HEK293 (cell line): ENCODE measurements at regions not wholly inside any gene's neighbourhood (a gene's known extent, or its start where the extent isn't known, plus 50 kb on each side); places are given as distances from the start of the nearest gene placed in this dataset.

ENCODE experiments used
- OVOL3 ChIP-seq: fragments of 450-650 bp; formaldehyde crosslinking; IDR thresholded peaks from 2 replicates; pipeline ENCODE4 v1.5.1; 2016; ENCODE audit warnings: missing biosample characterization, missing genetic modification characterization
- ZNF138 ChIP-seq: fragments of 450-650 bp; formaldehyde crosslinking; IDR thresholded peaks from 2 replicates; pipeline ENCODE4 v1.5.1; 2016; ENCODE audit warnings: missing biosample characterization, missing genetic modification characterization, borderline replicate concordance
- ZNF501 ChIP-seq: fragments of 450-650 bp; formaldehyde crosslinking; IDR thresholded peaks from 2 replicates; pipeline ENCODE4 v1.5.1; 2016; ENCODE audit warnings: missing biosample characterization, missing genetic modification characterization
- TF ChIP-seq, protein P1 (sequence below): fragments of 450-650 bp; formaldehyde crosslinking; IDR thresholded peaks from 2 replicates; pipeline ENCODE4 v1.5.1; 2016; ENCODE audit warnings: missing biosample characterization, missing genetic modification characterization
- TF ChIP-seq, protein P2 (sequence below): fragments of 450-650 bp; formaldehyde crosslinking; IDR thresholded peaks from 2 replicates; pipeline ENCODE4 v1.5.1; 2016; ENCODE audit warnings: missing biosample characterization, missing genetic modification characterization
- TF ChIP-seq, protein P3 (sequence below): fragments of 450-650 bp; formaldehyde crosslinking; IDR thresholded peaks from 2 replicates; pipeline ENCODE4 v1.5.1; 2016; ENCODE audit warnings: missing biosample characterization, missing genetic modification characterization, borderline replicate concordance

DNA sequence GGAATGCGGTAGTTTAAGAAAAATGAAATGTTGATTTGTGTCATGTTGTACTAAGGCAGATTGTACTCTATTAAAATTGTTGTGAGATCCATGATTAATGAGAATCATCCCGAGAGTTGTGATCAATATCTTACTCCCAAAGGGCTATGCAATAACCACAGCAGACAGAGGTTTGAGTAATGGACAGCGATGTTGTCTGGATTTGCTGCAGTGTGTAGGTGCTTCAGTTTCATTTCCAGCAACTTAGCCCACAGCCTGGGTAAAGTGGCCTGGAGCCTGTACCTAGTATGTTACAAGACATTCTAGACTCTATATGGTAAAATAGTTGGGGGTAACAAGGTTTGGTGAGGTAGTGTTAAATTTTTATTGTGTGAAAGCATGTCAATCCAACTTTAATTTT, 794.3 kb upstream of the CDH7 start:
- TF ChIP-seq ZNF501 (tag by site-specific recombination) (no peak), ZNF138 (tag by site-specific recombination) (no peak), OVOL3 (no peak)
- TF ChIP-seq, protein P1, sequence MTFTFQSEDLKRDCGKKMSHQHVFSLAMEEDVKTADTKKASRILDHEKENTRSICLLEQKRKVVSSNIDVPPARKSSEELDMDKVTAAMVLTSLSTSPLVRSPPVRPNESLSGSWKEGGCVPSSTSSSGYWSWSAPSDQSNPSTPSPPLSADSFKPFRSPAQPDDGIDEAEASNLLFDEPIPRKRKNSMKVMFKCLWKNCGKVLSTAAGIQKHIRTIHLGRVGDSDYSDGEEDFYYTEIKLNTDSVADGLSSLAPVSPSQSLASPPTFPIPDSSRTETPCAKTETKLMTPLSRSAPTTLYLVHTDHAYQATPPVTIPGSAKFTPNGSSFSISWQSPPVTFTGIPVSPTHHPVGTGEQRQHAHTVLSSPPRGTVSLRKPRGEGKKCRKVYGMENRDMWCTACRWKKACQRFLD (tag by site-specific recombination), result no peak
- TF ChIP-seq, protein P2, sequence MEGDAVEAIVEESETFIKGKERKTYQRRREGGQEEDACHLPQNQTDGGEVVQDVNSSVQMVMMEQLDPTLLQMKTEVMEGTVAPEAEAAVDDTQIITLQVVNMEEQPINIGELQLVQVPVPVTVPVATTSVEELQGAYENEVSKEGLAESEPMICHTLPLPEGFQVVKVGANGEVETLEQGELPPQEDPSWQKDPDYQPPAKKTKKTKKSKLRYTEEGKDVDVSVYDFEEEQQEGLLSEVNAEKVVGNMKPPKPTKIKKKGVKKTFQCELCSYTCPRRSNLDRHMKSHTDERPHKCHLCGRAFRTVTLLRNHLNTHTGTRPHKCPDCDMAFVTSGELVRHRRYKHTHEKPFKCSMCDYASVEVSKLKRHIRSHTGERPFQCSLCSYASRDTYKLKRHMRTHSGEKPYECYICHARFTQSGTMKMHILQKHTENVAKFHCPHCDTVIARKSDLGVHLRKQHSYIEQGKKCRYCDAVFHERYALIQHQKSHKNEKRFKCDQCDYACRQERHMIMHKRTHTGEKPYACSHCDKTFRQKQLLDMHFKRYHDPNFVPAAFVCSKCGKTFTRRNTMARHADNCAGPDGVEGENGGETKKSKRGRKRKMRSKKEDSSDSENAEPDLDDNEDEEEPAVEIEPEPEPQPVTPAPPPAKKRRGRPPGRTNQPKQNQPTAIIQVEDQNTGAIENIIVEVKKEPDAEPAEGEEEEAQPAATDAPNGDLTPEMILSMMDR (tag by site-specific recombination), result no peak
- TF ChIP-seq, protein P3, sequence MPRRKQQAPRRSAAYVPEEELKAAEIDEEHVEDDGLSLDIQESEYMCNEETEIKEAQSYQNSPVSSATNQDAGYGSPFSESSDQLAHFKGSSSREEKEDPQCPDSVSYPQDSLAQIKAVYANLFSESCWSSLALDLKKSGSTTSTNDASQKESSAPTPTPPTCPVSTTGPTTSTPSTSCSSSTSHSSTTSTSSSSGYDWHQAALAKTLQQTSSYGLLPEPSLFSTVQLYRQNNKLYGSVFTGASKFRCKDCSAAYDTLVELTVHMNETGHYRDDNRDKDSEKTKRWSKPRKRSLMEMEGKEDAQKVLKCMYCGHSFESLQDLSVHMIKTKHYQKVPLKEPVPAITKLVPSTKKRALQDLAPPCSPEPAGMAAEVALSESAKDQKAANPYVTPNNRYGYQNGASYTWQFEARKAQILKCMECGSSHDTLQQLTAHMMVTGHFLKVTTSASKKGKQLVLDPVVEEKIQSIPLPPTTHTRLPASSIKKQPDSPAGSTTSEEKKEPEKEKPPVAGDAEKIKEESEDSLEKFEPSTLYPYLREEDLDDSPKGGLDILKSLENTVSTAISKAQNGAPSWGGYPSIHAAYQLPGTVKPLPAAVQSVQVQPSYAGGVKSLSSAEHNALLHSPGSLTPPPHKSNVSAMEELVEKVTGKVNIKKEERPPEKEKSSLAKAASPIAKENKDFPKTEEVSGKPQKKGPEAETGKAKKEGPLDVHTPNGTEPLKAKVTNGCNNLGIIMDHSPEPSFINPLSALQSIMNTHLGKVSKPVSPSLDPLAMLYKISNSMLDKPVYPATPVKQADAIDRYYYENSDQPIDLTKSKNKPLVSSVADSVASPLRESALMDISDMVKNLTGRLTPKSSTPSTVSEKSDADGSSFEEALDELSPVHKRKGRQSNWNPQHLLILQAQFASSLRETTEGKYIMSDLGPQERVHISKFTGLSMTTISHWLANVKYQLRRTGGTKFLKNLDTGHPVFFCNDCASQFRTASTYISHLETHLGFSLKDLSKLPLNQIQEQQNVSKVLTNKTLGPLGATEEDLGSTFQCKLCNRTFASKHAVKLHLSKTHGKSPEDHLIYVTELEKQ (tag by site-specific recombination), result no peak
